ENCODE measurements at regions not wholly inside any gene's neighbourhood (a gene's known extent, or its start where the extent isn't known, plus 50 kb on each side); places are given as distances from the start of the nearest gene placed in this dataset.

DNA sequence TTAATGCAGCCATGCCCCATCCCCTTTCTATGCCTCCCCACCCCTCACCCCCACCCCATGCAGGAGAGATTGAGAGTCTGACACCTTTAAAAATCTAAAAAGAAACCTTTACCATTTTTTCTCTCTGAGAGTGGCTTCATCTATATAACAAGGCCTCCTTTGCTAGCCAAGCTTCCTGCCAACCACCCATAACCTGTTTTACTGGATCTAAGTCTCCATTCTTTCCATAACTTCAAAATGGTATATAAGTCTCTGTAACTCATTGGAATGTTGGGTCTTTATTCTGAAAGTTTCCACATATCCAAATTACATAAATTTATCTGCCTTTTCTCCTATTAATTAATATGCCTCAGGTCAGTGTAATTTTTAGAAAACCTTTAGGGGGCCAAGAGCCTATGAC lies 1174.0 kb downstream of the MAT2B start:
- Histone ChIP-seq H3K9ac (ENCODE audit: insufficient read depth, low read depth, low read length) (no peak overlapping the region), H3K4me2 (ENCODE audit: low read depth, low read length) (no peak overlapping the region), H3K36me3 (replicated peaks in 1 of 2; ENCODE audit: control insufficient read depth in 1 of 2, insufficient read depth in 2 of 2, low read length in 2 of 2) (no peaks in the 10 kb centered on the region), H3K79me2 (ENCODE audit: insufficient read depth, low read length) (no peaks in the 10 kb centered on the region), H3K4me1 (ENCODE audit: insufficient read depth, low read length) (no peaks in the 10 kb centered on the region), H3K27ac (ENCODE audit: extremely low read length, insufficient read depth, low read length) (no peak overlapping the region), H3K9me3 (ENCODE audit: low read length) (peaks cover 60% of the 10 kb centered on the region), H2AFZ (ENCODE audit: low read length) (no peak overlapping the region), H4K20me1 (ENCODE audit: insufficient read depth, low read length) (no peaks in the 10 kb centered on the region), H3K4me3 (replicated peaks in 1 of 3; ENCODE audit: insufficient read depth in 1 of 3, low read depth in 2 of 3, low read length in 3 of 3) (no peak overlapping the region), H3K27me3 (ENCODE audit: control insufficient read depth in 1 of 2, insufficient read depth in 2 of 2, low read length in 2 of 2) (no peaks in the 10 kb centered on the region)
- no peak for DNase-seq (ENCODE audit: low spot score)
- ChIA-PET POLR2A (no interaction called here), CTCF (ENCODE audit: low intra/inter-chr PET ratio, low total read pairs) (no interaction called here)
- TF ChIP-seq, protein P1, sequence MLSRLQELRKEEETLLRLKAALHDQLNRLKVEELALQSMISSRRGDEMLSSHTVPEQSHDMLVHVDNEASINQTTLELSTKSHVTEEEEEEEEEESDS (CRISPR knock-in tag; IDR thresholded peaks at IDR 0.05; ENCODE audit: borderline replicate concordance), result no peak
- FAIRE-seq, result no peak
- no peak for ATAC-seq
- intact Hi-C loops (cut with micrococcal nuclease; ENCODE audit: unreplicated experiment) (no loop called here), in situ Hi-C loops (cut with HindIII; ENCODE audit: extremely low pct_ligation_motif_present, low pct_unique_long_range_greater_than_20kb) (no loop called here)
- no TSS peak for BruUV-seq (replicated peaks)

DNA sequence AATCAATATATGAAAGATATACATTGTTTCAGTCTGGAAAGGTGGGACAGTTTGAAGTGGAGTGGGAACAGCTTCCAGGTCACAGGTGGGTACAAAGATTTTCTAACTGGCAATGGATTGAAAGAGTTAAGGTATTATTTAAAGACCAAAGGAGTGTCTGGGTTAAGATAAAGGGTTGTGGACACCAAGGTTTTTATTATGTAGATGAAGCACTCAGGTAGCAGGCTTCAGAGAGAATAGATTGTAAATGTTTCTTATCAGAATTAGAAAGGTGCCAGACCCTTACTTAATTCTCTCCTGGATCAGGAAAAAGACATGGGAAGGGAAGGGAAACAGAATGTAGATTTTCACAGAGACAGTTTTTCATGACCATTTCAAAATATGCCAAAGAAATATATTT lies 1174.8 kb downstream of the MAT2B start:
- no TSS peak for BruUV-seq (replicated peaks)
- in situ Hi-C loops (cut with HindIII; ENCODE audit: extremely low pct_ligation_motif_present, low pct_unique_long_range_greater_than_20kb), result no loop called here
- CTCF ChIA-PET (ENCODE audit: low intra/inter-chr PET ratio, low total read pairs), result no interaction called here

More for the DNA sequence above, 1174.8 kb downstream of the MAT2B start:
- no peak overlapping the region for H3K27ac ChIP-seq (ENCODE audit: extremely low read length, insufficient read depth, low read length)
- DNase-seq (ENCODE audit: low spot score), result no peak
- H3K4me1 ChIP-seq (ENCODE audit: insufficient read depth, low read length), result no peaks in the 10 kb centered on the region
- H3K9me3 ChIP-seq (ENCODE audit: low read length), result peaks cover 59% of the 10 kb centered on the region
- TF ChIP-seq MXD4 (CRISPR knock-in tag; IDR thresholded peaks at IDR 0.05) (no peak), ZNF850 (CRISPR knock-in tag; conservative IDR thresholded peaks at IDR 0.05) (no peak), MLLT10 (CRISPR knock-in tag; IDR thresholded peaks at IDR 0.05) (no peak), ZMYM4 (CRISPR knock-in tag; IDR thresholded peaks at IDR 0.05) (no peak)
- H3K4me2 ChIP-seq (ENCODE audit: low read depth, low read length), result no peak overlapping the region
- POLR2A ChIA-PET, result no interaction called here
- intact Hi-C loops (cut with micrococcal nuclease; ENCODE audit: unreplicated experiment), result no loop called here
- H3K27me3 ChIP-seq (ENCODE audit: control insufficient read depth in 1 of 2, insufficient read depth in 2 of 2, low read length in 2 of 2), result no peaks in the 10 kb centered on the region
- no peak overlapping the region for H3K4me3 ChIP-seq (replicated peaks in 1 of 3; ENCODE audit: insufficient read depth in 1 of 3, low read depth in 2 of 3, low read length in 3 of 3)
- no peak for FAIRE-seq
- no peaks in the 10 kb centered on the region for H4K20me1 ChIP-seq (ENCODE audit: insufficient read depth, low read length)
- ATAC-seq, result no peak
- no peaks in the 10 kb centered on the region for H3K36me3 ChIP-seq (replicated peaks in 1 of 2; ENCODE audit: control insufficient read depth in 1 of 2, insufficient read depth in 2 of 2, low read length in 2 of 2)
- H3K9ac ChIP-seq (ENCODE audit: insufficient read depth, low read depth, low read length), result no peak overlapping the region
- no peak overlapping the region for H2AFZ ChIP-seq (ENCODE audit: low read length)
- no peaks in the 10 kb centered on the region for H3K79me2 ChIP-seq (ENCODE audit: insufficient read depth, low read length)
